Gastrocnemius medialis (tissue), 4 donors: ENCODE measurements at regions not wholly inside any gene's neighbourhood (a gene's known extent, or its start where the extent isn't known, plus 50 kb on each side); places are given as distances from the start of the nearest gene placed in this dataset.

Source experiments
- ATAC-seq, 2 donors: fragments of 150-250 bp; one replicate each; pipeline ENCODE4 v1.9.1; 2016
- DNase-seq, 2 donors: peaks; one replicate each; pipeline ENCODE4 v3.0.0-alpha.2; 2019
- H3K27ac ChIP-seq, 4 donors: fragments of 200-600 bp; sonication (generic); 1 replicate in 1 of 4; 2 replicates in 3 of 4; pipeline ENCODE4 v1.5.1; 2016 to 2018; ENCODE audit warnings: mild to moderate bottlenecking in 2 of 4, moderate library complexity in 1 of 4
- H3K27me3 ChIP-seq, 3 donors: fragments of 200-600 bp; sonication (generic) in 2 of 3; 1 replicate in 1 of 3; 2 replicates in 2 of 3; pipeline versions ENCODE4 v1.5.1 to v1.6.0; 2016 to 2019; ENCODE audit warnings: mild to moderate bottlenecking in 1 of 3, moderate library complexity in 1 of 3
- H3K36me3 ChIP-seq, 2 donors: fragments of 200-600 bp; sonication (generic) in 1 of 2; one replicate each; pipeline ENCODE4 v1.5.1; 2017 to 2018
- H3K4me1 ChIP-seq, 2 donors: fragments of 200-600 bp; sonication (generic) in 1 of 2; one replicate each; pipeline ENCODE4 v1.5.1; 2016 to 2017; ENCODE audit warnings: mild to moderate bottlenecking in 2 of 2
- H3K4me3 ChIP-seq, 4 donors: fragments of 200-600 bp; sonication (generic) in 3 of 4; 1 replicate in 1 of 4; 2 replicates in 3 of 4; pipeline ENCODE4 v1.5.1; 2016 to 2019; ENCODE audit warnings: mild to moderate bottlenecking in 2 of 4
- H3K9me3 ChIP-seq, 3 donors: fragments of 200-600 bp; sonication (generic) in 2 of 3; 1 replicate in 1 of 3; 2 replicates in 2 of 3; pipeline ENCODE4 v1.5.1; 2016 to 2019
- CTCF ChIP-seq, 5 experiments: fragments of 450-650 bp in 3 of 5; fragments of 200-600 bp in 2 of 5; sonication (generic) in 2 of 5; IDR thresholded peaks in 4 of 5; conservative IDR thresholded peaks in 1 of 5; 1 replicate in 4 of 5; 2 replicates in 1 of 5; pipeline ENCODE4 v1.5.1; 2016 to 2019; ENCODE audit warnings: antibody characterized with exemption in 5 of 5, mild to moderate bottlenecking in 3 of 5, moderate library complexity in 3 of 5
- POLR2A ChIP-seq, 2 donors: fragments of 450-650 bp; IDR thresholded peaks; one replicate each; pipeline ENCODE4 v1.6.1; 2017; ENCODE audit warnings: antibody characterized with exemption in 2 of 2, mild to moderate bottlenecking in 2 of 2, moderate library complexity in 2 of 2
- in situ Hi-C, 4 donors: fragments of 200-750 bp; cut with MboI; loops; one replicate each; pipeline versions ENCODE4 v1.15.0 to v1.8.0; 2017; ENCODE audit warnings: low sequenced_read_pairs in 4 of 4
- intact Hi-C: fragments of 100-400 bp; cut with DNase I; formaldehyde crosslinking; loops from one replicate; pipeline ENCODE4 v1.15.1; 2023; ENCODE audit warnings: low total_unique reads

- TF ChIP-seq POLR2A (IDR thresholded peaks at IDR 0.05), result no peak
- no peak for TF ChIP-seq CTCF (IDR thresholded peaks at IDR 0.05 in 4 of 5, conservative IDR thresholded peaks at IDR 0.05 in 1 of 5)
- Histone ChIP-seq H3K27ac (no peak overlapping the region), H3K27me3 (no peaks in the 10 kb centered on the region), H3K9me3 (no peaks in the 10 kb centered on the region), H3K4me1 (no peaks in the 10 kb centered on the region), H3K36me3 (no peaks in the 10 kb centered on the region), H3K4me3 (no peak overlapping the region)
- DNase-seq (no peak), ATAC-seq (no peak)
- in situ Hi-C loops, result loop anchor here in 1 of 4 donors (10.0 kb wide), 1 partner anchor 166 kb away; no protein-coding TSS in a partner anchor
- intact Hi-C loops, result no loop called here
Observed at GRCh38 chr2:109710505-109711229, 83.4 kb upstream of the RGPD5 start.

- intact Hi-C loops, result no loop called here
- no peaks in the 10 kb centered on the region for H3K9me3 ChIP-seq
- DNase-seq (no peak), ATAC-seq (no peak)
- TF ChIP-seq POLR2A (IDR thresholded peaks at IDR 0.05) (no peak), CTCF (IDR thresholded peaks at IDR 0.05 in 4 of 5, conservative IDR thresholded peaks at IDR 0.05 in 1 of 5) (no peak)
- H3K4me1 ChIP-seq, result no peaks in the 10 kb centered on the region
- no peak overlapping the region for H3K4me3 ChIP-seq
- H3K27ac ChIP-seq, result no peak overlapping the region
- in situ Hi-C loops, result loop anchor here in 1 of 4 donors (10.0 kb wide), 1 partner anchor 167 kb away; no protein-coding TSS in a partner anchor
- no peaks in the 10 kb centered on the region for H3K36me3 ChIP-seq
- H3K27me3 ChIP-seq, result no peaks in the 10 kb centered on the region
Observed at GRCh38 chr2:109711230-109712122, 82.6 kb upstream of the RGPD5 start.

- in situ Hi-C loops, result loop anchor here in 1 of 4 donors (10.0 kb wide), 1 partner anchor 167 kb away; no protein-coding TSS in a partner anchor
- Histone ChIP-seq H3K4me3 (no peak overlapping the region), H3K27ac (no peak overlapping the region), H3K9me3 (no peaks in the 10 kb centered on the region), H3K27me3 (no peaks in the 10 kb centered on the region), H3K4me1 (no peaks in the 10 kb centered on the region), H3K36me3 (no peaks in the 10 kb centered on the region)
- TF ChIP-seq POLR2A (IDR thresholded peaks at IDR 0.05) (no peak), CTCF (IDR thresholded peaks at IDR 0.05 in 4 of 5, conservative IDR thresholded peaks at IDR 0.05 in 1 of 5) (no peak)
- ATAC-seq (no peak), DNase-seq (no peak)
- intact Hi-C loops, result no loop called here
Observed at GRCh38 chr2:109712123-109712449, 82.0 kb upstream of the RGPD5 start.

GRCh38 chr2:109712746-109713145, 81.4 kb upstream of the RGPD5 start:
- no peaks in the 10 kb centered on the region for H3K27me3 ChIP-seq
- no peak for ATAC-seq
- TF ChIP-seq POLR2A (IDR thresholded peaks at IDR 0.05) (no peak), CTCF (IDR thresholded peaks at IDR 0.05 in 4 of 5, conservative IDR thresholded peaks at IDR 0.05 in 1 of 5) (no peak)
- no peaks in the 10 kb centered on the region for H3K4me1 ChIP-seq
- H3K9me3 ChIP-seq, result no peaks in the 10 kb centered on the region
- no peak overlapping the region for H3K27ac ChIP-seq
- H3K4me3 ChIP-seq, result no peak overlapping the region
- intact Hi-C loops, result no loop called here
- H3K36me3 ChIP-seq, result no peaks in the 10 kb centered on the region
- DNase-seq, result no peak
- in situ Hi-C loops, result loop anchor here in 1 of 4 donors (10.0 kb wide), 1 partner anchor 168 kb away; no protein-coding TSS in a partner anchor
